ENCODE measurements at regions not wholly inside any gene's neighbourhood (a gene's known extent, or its start where the extent isn't known, plus 50 kb on each side); places are given as distances from the start of the nearest gene placed in this dataset.
"Not testable (repeated sequence)": the region's sequence is repeated elsewhere in the genome, so short reads cannot be mapped to it uniquely, and the experiment has no call there.

- no peak for DNase-seq
These were observed 1231.0 kb downstream of the DSC3 start for GRCh38 chr18:29811519-29811918.

GRCh38 chr18:29780816-29781215, 1261.7 kb downstream of the DSC3 start:
- no peak for DNase-seq

DNA sequence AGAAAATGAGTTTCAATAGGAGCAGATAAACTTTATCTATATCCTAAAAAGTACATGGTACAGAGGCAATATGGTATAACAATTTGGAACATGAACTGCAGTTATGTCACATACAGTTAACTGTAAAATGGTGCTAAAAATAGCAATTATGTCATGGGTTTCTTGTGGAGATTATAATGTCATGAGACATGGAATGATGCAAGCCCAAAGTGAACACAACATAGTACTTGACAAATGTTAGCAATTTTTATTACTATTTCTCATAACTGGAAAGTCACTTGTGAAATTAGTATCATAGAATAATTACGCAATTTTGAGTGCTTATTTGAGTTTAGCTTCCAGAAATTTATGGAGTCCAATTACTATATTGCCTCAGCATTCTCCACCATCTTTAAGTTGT, 1263.4 kb downstream of the DSC3 start:
- peak; percentile 55 for DNase-seq

DNA sequence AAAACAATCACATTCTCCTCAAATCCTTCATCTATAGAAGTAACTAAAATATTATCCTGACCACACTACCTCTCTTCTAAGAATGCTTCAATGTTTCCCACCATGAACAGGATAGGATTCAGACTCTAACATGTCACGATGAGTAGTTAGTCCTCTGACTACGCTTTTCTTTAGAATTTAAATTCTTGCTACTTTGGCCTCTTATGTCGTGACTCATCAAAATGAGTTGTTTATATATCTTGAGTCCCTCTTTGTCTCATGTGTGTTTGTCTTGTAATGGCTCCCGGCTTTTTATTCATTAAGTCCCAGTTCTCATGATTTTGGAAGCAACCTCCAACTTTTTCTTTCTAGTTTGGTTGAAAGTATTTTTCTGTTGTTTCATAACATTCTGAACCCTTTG, 1289.2 kb downstream of the DSC3 start:
- DNase-seq, result peak; percentile 38

- peak; percentile 51 for DNase-seq
These were observed 1292.8 kb downstream of the DSC3 start for GRCh38 chr18:29749704-29750103.

- DNase-seq, result no peak
These were observed 1301.1 kb downstream of the DSC3 start for GRCh38 chr18:29741461-29741860.

GRCh38 chr18:29737620-29738019, 1304.9 kb downstream of the DSC3 start:
- no peak for DNase-seq

DNA sequence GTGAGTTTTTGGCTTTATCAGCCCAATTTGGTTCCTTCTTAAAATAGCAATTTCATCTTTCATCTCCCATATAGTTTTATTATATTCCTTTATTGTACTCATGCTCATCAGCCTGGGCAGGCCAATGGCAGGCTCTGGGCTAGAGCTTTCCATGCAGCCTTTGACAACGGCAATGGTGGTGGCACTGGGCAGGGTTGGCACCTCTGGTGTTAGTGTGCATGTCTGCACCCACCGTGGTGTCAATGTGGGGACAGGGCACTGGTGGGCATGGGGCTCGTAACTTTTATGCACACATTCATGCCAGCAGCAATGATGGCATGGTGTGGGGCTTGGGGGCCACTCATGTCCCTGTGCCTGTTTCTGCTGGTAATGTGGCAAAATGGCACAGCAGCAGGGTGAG, 1305.4 kb downstream of the DSC3 start:
- no peak for DNase-seq

- DNase-seq, result no peak
These were observed 1312.5 kb downstream of the DSC3 start for GRCh38 chr18:29730073-29730472.

- DNase-seq, result no peak
These were observed 1315.9 kb downstream of the DSC3 start for GRCh38 chr18:29726646-29727045.

- not testable (repeated sequence) for DNase-seq
These were observed 1319.1 kb downstream of the DSC3 start for GRCh38 chr18:29723486-29723885.

- DNase-seq, result peak; percentile 32
These were observed 1326.6 kb downstream of the DSC3 start for GRCh38 chr18:29715960-29716359.

DNA sequence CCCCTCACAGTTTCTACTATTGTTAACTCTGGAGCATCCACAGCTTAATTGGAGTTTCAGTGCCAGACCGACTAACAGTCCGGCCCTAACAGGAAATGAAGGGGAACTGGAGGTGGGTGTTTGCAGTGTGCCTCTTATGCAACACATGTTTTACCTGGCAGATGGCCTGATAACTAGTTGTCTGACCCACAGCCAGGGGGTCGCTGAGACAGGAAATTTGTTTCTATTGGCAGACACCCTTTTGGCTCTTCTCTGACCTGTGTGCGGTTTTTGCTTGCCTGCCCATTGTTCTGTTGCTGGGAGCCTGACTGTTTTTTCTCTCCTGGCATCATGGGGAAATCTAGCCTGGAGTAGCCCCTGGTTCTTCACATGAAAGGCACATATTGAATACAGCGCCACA, 1329.8 kb downstream of the DSC3 start:
- no peak for DNase-seq

- DNase-seq, result no peak
These were observed 1330.6 kb downstream of the DSC3 start for GRCh38 chr18:29711932-29712331.

GRCh38 chr18:29693334-29693733, 1349.2 kb downstream of the DSC3 start:
- no peak for DNase-seq

DNA sequence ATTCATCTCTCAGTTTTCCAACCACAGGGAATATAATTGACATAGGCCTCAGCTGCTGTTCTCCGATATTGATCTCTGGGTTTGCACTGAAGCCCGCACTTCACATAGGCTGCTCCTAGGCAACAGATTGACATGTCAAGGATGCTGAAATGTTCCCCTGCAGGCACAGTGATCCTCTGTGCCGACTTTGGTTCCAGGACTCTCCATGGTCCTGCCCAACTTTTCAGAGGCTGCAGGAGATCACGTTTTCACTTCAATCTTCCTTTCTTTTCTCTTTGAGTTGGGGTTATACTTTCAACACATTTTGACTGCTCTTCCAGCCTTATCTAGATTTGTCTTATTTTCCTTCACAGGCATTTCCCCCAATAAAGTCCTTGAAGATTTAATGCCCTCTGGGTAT, 1361.0 kb downstream of the DSC3 start:
- DNase-seq, result no peak

DNA sequence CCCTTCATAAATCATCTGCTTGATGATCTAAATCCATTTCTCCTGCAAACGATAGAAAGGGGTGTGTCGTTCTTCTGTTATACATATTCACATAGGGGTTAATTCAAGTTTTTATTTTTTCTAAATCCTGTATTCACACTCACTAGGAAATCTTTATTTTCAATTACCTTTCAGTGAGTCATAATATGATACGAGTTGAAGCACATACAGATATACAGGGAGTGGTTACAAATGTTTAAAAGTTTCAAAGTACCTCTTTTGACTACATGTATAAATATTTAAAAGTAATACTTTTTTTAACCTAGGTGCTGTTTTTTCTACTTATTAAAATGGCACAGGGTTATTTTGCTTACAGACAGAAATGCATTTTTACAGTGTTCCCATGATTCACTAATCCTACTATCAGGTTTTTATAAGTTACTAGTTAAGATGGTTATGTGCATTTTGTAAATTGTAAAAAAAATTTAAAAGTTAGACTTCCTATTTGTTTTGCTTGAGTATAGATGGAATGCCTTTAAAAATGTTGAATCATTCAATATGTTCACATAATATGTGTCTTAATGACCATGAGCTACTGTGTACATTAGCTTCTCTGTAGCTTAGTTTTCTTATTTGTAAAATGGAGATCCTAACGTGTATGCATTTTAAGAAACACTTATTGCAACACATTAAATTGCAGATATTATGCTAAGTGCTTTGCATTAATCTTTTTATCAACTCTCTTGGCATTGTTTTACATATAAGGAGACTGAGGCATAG, 1378.1 kb downstream of the DSC3 start:
- no peak for DNase-seq

- no peak for DNase-seq
These were observed 1380.6 kb downstream of the DSC3 start for GRCh38 chr18:29661924-29662323.

GRCh38 chr18:29660777-29661176, 1381.8 kb downstream of the DSC3 start:
- DNase-seq, result no peak

DNA sequence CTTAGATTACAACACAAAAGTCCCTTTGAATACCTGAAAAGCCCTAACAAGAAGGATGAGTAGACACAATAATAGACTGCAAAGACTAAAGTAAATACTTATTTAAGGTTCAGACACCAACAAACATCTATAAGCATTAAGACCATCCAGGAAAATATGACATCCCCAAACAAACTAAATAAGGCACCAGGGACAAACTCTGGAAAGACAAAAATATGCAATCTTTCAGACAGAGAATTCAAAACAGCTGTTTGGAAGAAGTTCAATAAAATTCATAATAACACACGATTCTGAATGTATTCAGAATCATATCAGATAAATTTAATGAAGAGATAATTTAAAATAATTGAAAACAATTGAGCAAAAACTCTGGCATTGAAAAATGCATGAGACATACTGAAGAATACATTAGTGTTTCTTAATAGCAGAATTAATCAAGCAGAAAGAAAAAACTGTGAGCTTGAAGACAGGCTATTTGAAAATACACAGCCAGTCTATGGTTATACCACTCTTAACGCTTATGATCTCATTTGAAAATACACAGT, 1388.8 kb downstream of the DSC3 start:
- DNase-seq, result no peak

- DNase-seq, result no peak
These were observed 1389.7 kb downstream of the DSC3 start for GRCh38 chr18:29652797-29653196.

DNA sequence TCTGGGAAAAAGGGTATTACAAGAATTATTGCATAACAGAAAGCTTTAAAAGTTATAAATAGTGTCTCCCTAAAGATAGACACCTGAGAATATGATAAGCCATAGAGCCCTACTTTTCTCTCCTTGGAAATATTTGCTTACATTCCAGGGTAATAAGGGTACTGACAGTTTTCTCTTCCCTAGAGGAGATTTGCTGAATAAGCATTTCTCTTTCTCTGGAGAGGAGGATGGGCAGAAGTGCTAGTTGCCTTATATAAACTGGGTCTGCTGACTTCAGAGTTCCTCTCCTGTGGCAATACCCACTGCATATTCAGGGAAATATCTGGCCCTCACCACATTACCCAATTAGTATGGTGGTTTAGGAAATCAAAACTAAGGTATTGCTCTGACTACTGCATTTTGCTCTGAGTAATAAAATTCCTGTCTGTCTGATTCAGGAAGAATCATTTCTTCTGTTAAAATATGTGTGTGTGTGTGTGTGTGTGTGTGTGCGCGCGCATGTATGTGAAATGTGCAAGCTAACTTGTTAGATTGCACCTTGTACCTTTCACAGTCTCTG, 1391.3 kb downstream of the DSC3 start:
- DNase-seq, result peak; percentile 66

- no peak for DNase-seq
These were observed 1393.7 kb downstream of the DSC3 start for GRCh38 chr18:29648891-29649290.

DNA sequence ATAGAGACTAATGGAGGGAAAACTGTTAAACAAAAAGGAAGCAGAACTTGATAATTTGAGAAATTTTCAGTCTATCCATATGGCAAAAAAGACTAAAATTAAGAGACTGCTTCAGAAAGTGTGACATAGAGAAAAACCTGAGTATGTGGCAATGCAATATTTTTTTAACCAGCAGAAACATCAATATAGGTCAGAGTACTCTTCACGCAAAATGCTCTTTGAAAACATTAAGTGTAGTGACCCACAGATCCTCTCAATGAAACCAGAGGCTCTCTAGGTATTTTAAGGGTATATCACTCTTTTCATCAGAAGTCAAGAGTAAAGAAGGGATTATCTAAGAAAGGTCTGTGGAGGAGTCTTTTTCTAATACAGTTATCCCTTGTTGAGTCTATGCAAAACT, 1394.8 kb downstream of the DSC3 start:
- DNase-seq, result no peak

DNA sequence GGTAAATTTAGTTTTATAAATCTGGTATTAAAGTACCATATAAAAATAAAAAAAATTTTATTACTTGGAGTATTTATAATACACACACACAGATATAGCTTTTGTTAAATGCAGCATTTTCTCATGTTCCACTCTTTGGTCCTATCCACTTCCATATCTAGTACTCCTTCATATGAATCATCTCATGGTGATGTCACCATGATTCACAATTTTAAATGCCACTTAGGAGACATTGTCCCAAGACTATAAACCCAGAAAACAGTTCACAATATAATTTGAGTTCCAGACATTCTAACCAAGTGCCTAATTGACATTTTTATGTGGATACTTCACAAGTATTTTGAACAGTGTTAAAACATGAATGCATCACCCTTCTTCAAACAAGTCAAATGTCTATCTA, 1398.3 kb downstream of the DSC3 start:
- DNase-seq, result peak; percentile 62

Data from HCEC 1CT (cell line).